NCI-H82 (cell line): ENCODE measurements at regions not wholly inside any gene's neighbourhood (a gene's known extent, or its start where the extent isn't known, plus 50 kb on each side); places are given as distances from the start of the nearest gene placed in this dataset.

Experiments
- DNase-seq: peaks from one replicate; lab custom pipeline; 2025; lab: John Stamatoyannopoulos, UW

GRCh38 chr10:16231734-16232435, 204.9 kb upstream of the PTER start:
- peak; percentile 52 for DNase-seq

- DNase-seq: peak; percentile 65
Observed at GRCh38 chr10:16232441-16232840, 204.4 kb upstream of the PTER start.

GRCh38 chr10:16234916-16235315, 201.9 kb upstream of the PTER start:
- peak; percentile 15 for DNase-seq

- no peak for DNase-seq
Observed at GRCh38 chr10:16242446-16242845, 194.4 kb upstream of the PTER start.

- DNase-seq: no peak
Observed at GRCh38 chr10:16242859-16243613, 193.8 kb upstream of the PTER start.

GRCh38 chr10:16250136-16250535, 186.7 kb upstream of the PTER start:
- DNase-seq: peak; percentile 22

GRCh38 chr10:16256336-16256735, 180.5 kb upstream of the PTER start:
- no peak for DNase-seq

GRCh38 chr10:16258291-16259040, 178.3 kb upstream of the PTER start:
- DNase-seq: no peak

GRCh38 chr10:16259726-16260125, 177.1 kb upstream of the PTER start:
- peak; percentile 35 for DNase-seq

- no peak for DNase-seq
Observed at GRCh38 chr10:16260388-16260787, 176.4 kb upstream of the PTER start.

GRCh38 chr10:16271571-16271970, 165.2 kb upstream of the PTER start:
- no peak for DNase-seq

GRCh38 chr10:16274911-16275310, 161.9 kb upstream of the PTER start:
- DNase-seq: no peak

GRCh38 chr10:16280595-16280994, 156.2 kb upstream of the PTER start:
- DNase-seq: no peak

- DNase-seq: no peak
Observed at GRCh38 chr10:16292366-16292765, 144.4 kb upstream of the PTER start.

GRCh38 chr10:16297069-16297468, 139.7 kb upstream of the PTER start:
- DNase-seq: no peak

- DNase-seq: no peak
Observed at GRCh38 chr10:16297642-16298041, 139.2 kb upstream of the PTER start.

- DNase-seq: no peak
Observed at GRCh38 chr10:16304311-16304710, 132.5 kb upstream of the PTER start.

- no peak for DNase-seq
Observed at GRCh38 chr10:16310440-16310839, 126.4 kb upstream of the PTER start.

- DNase-seq: no peak
Observed at GRCh38 chr10:16314259-16314658, 122.6 kb upstream of the PTER start.

GRCh38 chr10:16316733-16317390, 119.9 kb upstream of the PTER start:
- no peak for DNase-seq

- no peak for DNase-seq
Observed at GRCh38 chr10:16341637-16342036, 95.2 kb upstream of the PTER start.

- no peak for DNase-seq
Observed at GRCh38 chr10:16348891-16349290, 87.9 kb upstream of the PTER start.
